Transverse colon (tissue), 1 donor: ENCODE measurements at regions not wholly inside any gene's neighbourhood (a gene's known extent, or its start where the extent isn't known, plus 50 kb on each side); places are given as distances from the start of the nearest gene placed in this dataset.

Source experiments
- EP300 ChIP-seq: sonication (generic); formaldehyde crosslinking; IDR thresholded peaks from one replicate; pipeline ENCODE4 v1.6.1; 2017; ENCODE audit warnings: antibody characterized with exemption, low read depth
- POLR2A ChIP-seq: fragments of 450-650 bp; IDR thresholded peaks from one replicate; pipeline ENCODE4 v1.6.1; 2016; ENCODE audit warnings: antibody characterized with exemption, mild to moderate bottlenecking, moderate library complexity

DNA sequence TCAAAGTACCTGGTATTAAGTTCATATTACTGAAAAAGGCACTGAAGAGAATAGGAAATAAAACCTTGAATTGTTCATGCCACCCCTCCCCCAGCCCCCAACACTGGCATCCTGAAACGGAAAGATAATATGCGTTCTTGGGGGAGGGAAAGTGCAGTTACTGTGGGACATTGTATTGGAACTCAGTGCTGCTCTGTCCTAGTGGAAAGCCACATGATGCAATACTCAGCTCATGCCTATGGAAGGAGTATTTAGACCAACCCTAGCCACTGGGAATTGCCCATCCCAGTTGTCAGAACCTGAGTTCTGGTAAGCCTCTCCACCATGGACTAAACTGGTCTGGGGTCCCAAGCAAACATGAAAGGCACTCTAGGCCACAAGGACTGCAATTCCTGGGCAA, 680.8 kb upstream of the BCHE start:
- TF ChIP-seq POLR2A, result no peak
- TF ChIP-seq EP300, result no peak
